Peyer's patch (tissue), 4 donors: ENCODE measurements at regions not wholly inside any gene's neighbourhood (a gene's known extent, or its start where the extent isn't known, plus 50 kb on each side); places are given as distances from the start of the nearest gene placed in this dataset.

Experiments
- DNase-seq, 3 donors: peaks; one replicate each; pipeline ENCODE4 v3.0.0-alpha.2; 2017 to 2019
- H3K27ac ChIP-seq, 4 donors: fragments of 200-600 bp; sonication (generic); one replicate each; pipeline ENCODE4 v1.5.1; 2016 to 2019
- H3K27me3 ChIP-seq, 2 donors: fragments of 200-600 bp; sonication (generic); one replicate each; pipeline ENCODE4 v1.5.1; 2019
- H3K36me3 ChIP-seq, 3 donors: fragments of 200-600 bp; sonication (generic); one replicate each; pipeline ENCODE4 v1.5.1; 2016 to 2019
- H3K4me1 ChIP-seq, 4 donors: fragments of 200-600 bp; sonication (generic); one replicate each; pipeline ENCODE4 v1.5.1; 2016 to 2019
- H3K4me3 ChIP-seq, 4 donors: fragments of 200-600 bp; sonication (generic); 1 replicate in 3 of 4; 2 replicates in 1 of 4; pipeline ENCODE4 v1.5.1; 2016 to 2019; ENCODE audit warnings: mild to moderate bottlenecking in 1 of 4
- H3K9me3 ChIP-seq, 4 donors: fragments of 200-600 bp; sonication (generic); one replicate each; pipeline ENCODE4 v1.5.1; 2016 to 2019; ENCODE audit warnings: mild to moderate bottlenecking in 1 of 4
- POLR2A ChIP-seq, 2 donors: fragments of 450-650 bp; IDR thresholded peaks; one replicate each; pipeline ENCODE4 v1.5.1; 2017; ENCODE audit warnings: antibody characterized with exemption in 2 of 2, mild to moderate bottlenecking in 2 of 2, moderate library complexity in 2 of 2
- TF ChIP-seq, protein P1 (sequence below), 6 experiments: fragments of 450-650 bp in 4 of 6; fragments of 200-600 bp in 2 of 6; sonication (generic) in 1 of 6; IDR thresholded peaks; one replicate each; pipeline ENCODE4 v1.5.1; 2017 to 2019; ENCODE audit warnings: antibody characterized with exemption in 6 of 6, mild to moderate bottlenecking in 3 of 6, moderate library complexity in 1 of 6

DNA sequence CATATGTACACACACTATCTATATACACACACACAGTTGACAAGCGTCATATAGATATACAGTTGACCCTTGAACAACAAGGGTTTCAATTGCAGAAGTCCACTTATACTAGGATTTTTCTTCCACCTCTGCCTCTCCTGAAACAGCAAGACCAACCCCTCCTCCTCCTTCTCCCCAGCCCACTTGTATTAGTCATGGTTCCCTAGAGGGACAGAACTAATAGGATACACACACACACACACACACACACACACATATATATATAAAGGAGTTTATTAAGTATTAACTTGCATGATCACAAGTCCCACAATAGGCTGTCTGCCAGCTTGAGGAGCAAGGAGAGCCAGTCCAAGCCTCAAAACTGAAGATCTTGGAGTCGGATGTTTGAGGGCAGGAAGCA is 92.9 kb downstream of the DHCR7 start:
- no peaks in the 10 kb centered on the region for H3K36me3 ChIP-seq
- no peak overlapping the region for H3K4me3 ChIP-seq
- no peak for TF ChIP-seq POLR2A (IDR thresholded peaks at IDR 0.05)
- TF ChIP-seq, protein P1, sequence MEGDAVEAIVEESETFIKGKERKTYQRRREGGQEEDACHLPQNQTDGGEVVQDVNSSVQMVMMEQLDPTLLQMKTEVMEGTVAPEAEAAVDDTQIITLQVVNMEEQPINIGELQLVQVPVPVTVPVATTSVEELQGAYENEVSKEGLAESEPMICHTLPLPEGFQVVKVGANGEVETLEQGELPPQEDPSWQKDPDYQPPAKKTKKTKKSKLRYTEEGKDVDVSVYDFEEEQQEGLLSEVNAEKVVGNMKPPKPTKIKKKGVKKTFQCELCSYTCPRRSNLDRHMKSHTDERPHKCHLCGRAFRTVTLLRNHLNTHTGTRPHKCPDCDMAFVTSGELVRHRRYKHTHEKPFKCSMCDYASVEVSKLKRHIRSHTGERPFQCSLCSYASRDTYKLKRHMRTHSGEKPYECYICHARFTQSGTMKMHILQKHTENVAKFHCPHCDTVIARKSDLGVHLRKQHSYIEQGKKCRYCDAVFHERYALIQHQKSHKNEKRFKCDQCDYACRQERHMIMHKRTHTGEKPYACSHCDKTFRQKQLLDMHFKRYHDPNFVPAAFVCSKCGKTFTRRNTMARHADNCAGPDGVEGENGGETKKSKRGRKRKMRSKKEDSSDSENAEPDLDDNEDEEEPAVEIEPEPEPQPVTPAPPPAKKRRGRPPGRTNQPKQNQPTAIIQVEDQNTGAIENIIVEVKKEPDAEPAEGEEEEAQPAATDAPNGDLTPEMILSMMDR (IDR thresholded peaks at IDR 0.05): no peak
- H3K4me1 ChIP-seq: no peaks in the 10 kb centered on the region
- no peak overlapping the region for H3K27ac ChIP-seq
- no peaks in the 10 kb centered on the region for H3K27me3 ChIP-seq
- H3K9me3 ChIP-seq: no peaks in the 10 kb centered on the region
- no peak for DNase-seq

DNA sequence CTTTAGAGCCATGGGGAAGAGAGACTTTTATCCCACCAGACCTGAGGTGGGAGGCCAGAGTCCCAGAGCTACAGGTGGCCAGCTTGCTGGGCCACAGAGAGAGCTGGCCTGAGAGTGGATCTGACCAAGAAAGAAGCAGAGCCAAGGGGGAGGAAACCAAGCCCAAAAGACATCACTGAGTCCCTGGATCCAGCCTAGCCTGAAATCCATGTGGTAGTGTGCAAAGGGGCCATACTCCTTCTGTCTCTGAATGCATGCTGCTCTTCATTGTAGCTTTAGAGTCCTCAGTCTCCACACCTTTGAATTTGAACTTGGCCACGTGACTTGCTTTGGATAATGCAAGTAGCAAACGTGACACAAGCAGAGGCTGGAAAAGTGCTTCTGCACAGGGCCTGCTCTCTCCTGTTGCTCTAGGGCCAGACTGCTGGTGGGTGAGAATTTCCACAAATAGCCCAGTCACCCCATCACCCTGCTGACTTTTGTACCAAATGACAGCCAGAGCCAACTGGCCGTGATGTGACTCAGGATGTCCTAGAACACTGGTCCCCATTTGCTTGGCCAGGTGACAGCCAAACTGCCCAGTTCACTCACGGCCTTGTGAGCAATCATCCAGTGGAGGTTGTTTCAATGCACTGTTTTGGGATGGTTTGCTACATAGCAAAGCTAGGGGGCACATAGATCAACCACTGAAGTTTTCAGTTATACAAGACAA is 93.6 kb downstream of the DHCR7 start:
- no peak overlapping the region for H3K27ac ChIP-seq
- no peak overlapping the region for H3K4me3 ChIP-seq
- no peak for DNase-seq
- H3K27me3 ChIP-seq: no peaks in the 10 kb centered on the region
- no peaks in the 10 kb centered on the region for H3K9me3 ChIP-seq
- H3K36me3 ChIP-seq: no peaks in the 10 kb centered on the region
- no peaks in the 10 kb centered on the region for H3K4me1 ChIP-seq
- no peak for TF ChIP-seq POLR2A (IDR thresholded peaks at IDR 0.05)
- TF ChIP-seq, protein P1 (IDR thresholded peaks at IDR 0.05): no peak

DNA sequence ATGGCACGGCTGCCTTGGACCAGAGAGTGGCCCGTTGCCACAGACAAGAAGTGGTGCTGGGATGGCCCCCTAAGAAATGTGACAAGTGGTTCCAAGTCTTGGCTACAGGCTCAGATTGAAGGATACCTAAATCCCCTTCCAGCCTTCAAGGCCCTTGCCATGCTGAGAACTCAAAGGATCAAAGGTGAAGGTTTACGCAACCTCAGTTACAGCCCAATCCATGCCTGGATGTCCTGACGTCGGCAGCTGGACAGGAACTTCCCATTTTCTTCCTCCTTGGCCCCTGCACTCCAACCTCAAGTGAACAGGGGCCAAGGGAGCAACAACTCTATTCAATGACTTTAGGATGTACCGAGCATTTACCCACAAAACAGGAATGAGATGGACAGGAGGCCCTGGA is 95.4 kb downstream of the DHCR7 start:
- Histone ChIP-seq H3K36me3 (no peaks in the 10 kb centered on the region), H3K27me3 (no peaks in the 10 kb centered on the region), H3K9me3 (no peaks in the 10 kb centered on the region), H3K4me3 (no peak overlapping the region), H3K4me1 (no peaks in the 10 kb centered on the region), H3K27ac (no peak overlapping the region)
- peak in 1 of 3 donors; percentile 22 for DNase-seq
- TF ChIP-seq, protein P1 (IDR thresholded peaks at IDR 0.05): no peak
- no peak for TF ChIP-seq POLR2A (IDR thresholded peaks at IDR 0.05)

DNA sequence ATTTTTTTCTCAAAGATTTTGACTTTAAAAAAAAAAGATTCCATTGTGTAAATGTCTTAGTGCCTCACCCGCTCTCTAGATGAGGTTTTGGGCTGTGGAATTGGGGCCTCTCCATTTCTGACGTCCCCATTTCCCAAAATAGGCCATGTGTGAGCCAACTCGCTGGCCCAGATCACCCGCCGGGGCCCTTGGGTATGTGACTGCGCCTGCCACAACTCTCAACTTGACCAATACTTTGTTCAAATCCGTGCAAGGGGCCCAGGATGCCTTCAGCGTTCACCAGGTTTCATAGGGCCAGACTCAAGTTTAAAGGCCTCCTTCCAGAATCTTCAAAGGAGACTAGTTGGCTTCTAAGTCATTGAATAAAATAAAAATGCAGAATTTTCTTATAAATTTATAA is 96.0 kb downstream of the DHCR7 start:
- H3K27ac ChIP-seq: no peak overlapping the region
- DNase-seq: peak in 1 of 3 donors; percentile 30
- TF ChIP-seq POLR2A (IDR thresholded peaks at IDR 0.05): no peak
- TF ChIP-seq, protein P1 (IDR thresholded peaks at IDR 0.05): no peak
- H3K4me1 ChIP-seq: no peaks in the 10 kb centered on the region
- H3K4me3 ChIP-seq: no peak overlapping the region
- H3K36me3 ChIP-seq: no peaks in the 10 kb centered on the region
- no peaks in the 10 kb centered on the region for H3K9me3 ChIP-seq
- H3K27me3 ChIP-seq: no peaks in the 10 kb centered on the region

DNA sequence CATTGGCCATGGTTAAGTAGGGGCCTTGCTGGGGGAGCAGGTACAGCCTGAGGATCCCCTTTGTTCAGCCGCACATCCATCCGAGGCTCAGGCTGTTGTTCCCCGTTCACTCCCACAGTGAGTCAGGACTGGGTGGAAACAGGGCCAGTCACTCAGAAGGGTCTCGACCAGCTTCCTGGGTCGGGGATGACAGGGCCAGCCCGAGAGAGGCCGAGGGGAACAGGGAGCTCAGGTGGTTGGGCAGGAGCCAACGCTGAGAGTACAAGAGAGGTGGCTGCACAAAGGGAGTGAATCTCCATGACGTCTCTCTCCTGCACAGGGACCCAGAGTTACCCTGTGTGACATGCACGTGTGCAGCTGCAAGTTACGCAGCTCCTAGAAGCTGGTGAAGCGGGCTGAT is 97.2 kb upstream of the SHANK2 start:
- TF ChIP-seq, protein P1 (IDR thresholded peaks at IDR 0.05): no peak
- TF ChIP-seq POLR2A (IDR thresholded peaks at IDR 0.05): no peak
- Histone ChIP-seq H3K27me3 (no peaks in the 10 kb centered on the region), H3K27ac (no peak overlapping the region), H3K4me1 (no peaks in the 10 kb centered on the region), H3K4me3 (no peak overlapping the region), H3K36me3 (no peaks in the 10 kb centered on the region), H3K9me3 (no peaks in the 10 kb centered on the region)
- DNase-seq: peak in 1 of 3 donors; percentile 10
